Activated effector memory CD4-positive, alpha-beta T cell treated with Interleukin-2 at 50 U/mL for 16 hours (primary cell): ENCODE measurements at regions not wholly inside any gene's neighbourhood (a gene's known extent, or its start where the extent isn't known, plus 50 kb on each side); places are given as distances from the start of the nearest gene placed in this dataset.
"Not testable (repeated sequence)": the region's sequence is repeated elsewhere in the genome, so short reads cannot be mapped to it uniquely, and the experiment has no call there.

ENCODE experiments used
- DNase-seq: peaks from one replicate; pipeline ENCODE4 v3.0.0-alpha.2; 2020

- no peak for DNase-seq
Observed at GRCh38 chr7:68888971-68889385, 709.3 kb upstream of the AUTS2 start.

GRCh38 chr7:68892236-68892635 lies 706.0 kb upstream of the AUTS2 start:
- DNase-seq = no peak

- DNase-seq = no peak
Observed at GRCh38 chr7:68893411-68893810, 704.9 kb upstream of the AUTS2 start.

GRCh38 chr7:68899156-68899555 lies 699.1 kb upstream of the AUTS2 start:
- not testable (repeated sequence) for DNase-seq

- no peak for DNase-seq
Observed at GRCh38 chr7:68900096-68900495, 698.2 kb upstream of the AUTS2 start.

- no peak for DNase-seq
Observed at GRCh38 chr7:68904630-68905029, 693.6 kb upstream of the AUTS2 start.

- no peak for DNase-seq
Observed at GRCh38 chr7:68911754-68912153, 686.5 kb upstream of the AUTS2 start.

- no peak for DNase-seq
Observed at GRCh38 chr7:68914006-68914405, 684.3 kb upstream of the AUTS2 start.

GRCh38 chr7:68917041-68917651 lies 681.1 kb upstream of the AUTS2 start:
- DNase-seq = no peak

GRCh38 chr7:68918621-68919020 lies 679.7 kb upstream of the AUTS2 start:
- DNase-seq = no peak

GRCh38 chr7:68922850-68923249 lies 675.4 kb upstream of the AUTS2 start:
- DNase-seq = no peak

GRCh38 chr7:68925241-68925640 lies 673.0 kb upstream of the AUTS2 start:
- no peak for DNase-seq

GRCh38 chr7:68929781-68930261 lies 668.5 kb upstream of the AUTS2 start:
- no peak for DNase-seq

- no peak for DNase-seq
Observed at GRCh38 chr7:68936471-68937035, 661.7 kb upstream of the AUTS2 start.

- DNase-seq = no peak
Observed at GRCh38 chr7:68938151-68938550, 660.1 kb upstream of the AUTS2 start.

- DNase-seq = no peak
Observed at GRCh38 chr7:68943786-68944185, 654.5 kb upstream of the AUTS2 start.

- no peak for DNase-seq
Observed at GRCh38 chr7:68955656-68956055, 642.6 kb upstream of the AUTS2 start.

GRCh38 chr7:68958571-68958970 lies 639.7 kb upstream of the AUTS2 start:
- no peak for DNase-seq

- no peak for DNase-seq
Observed at GRCh38 chr7:68963552-68963951, 634.7 kb upstream of the AUTS2 start.

- DNase-seq = no peak
Observed at GRCh38 chr7:68964060-68964459, 634.2 kb upstream of the AUTS2 start.

GRCh38 chr7:68965351-68965750 lies 632.9 kb upstream of the AUTS2 start:
- DNase-seq = no peak

- no peak for DNase-seq
Observed at GRCh38 chr7:68967598-68967997, 630.7 kb upstream of the AUTS2 start.

GRCh38 chr7:68969571-68969970 lies 628.7 kb upstream of the AUTS2 start:
- no peak for DNase-seq

GRCh38 chr7:68971634-68972340 lies 626.5 kb upstream of the AUTS2 start:
- no peak for DNase-seq
